ENCODE measurements at regions not wholly inside any gene's neighbourhood (a gene's known extent, or its start where the extent isn't known, plus 50 kb on each side); places are given as distances from the start of the nearest gene placed in this dataset.
"Not testable (repeated sequence)": the region's sequence is repeated elsewhere in the genome, so short reads cannot be mapped to it uniquely, and the experiment has no call there.

DNA sequence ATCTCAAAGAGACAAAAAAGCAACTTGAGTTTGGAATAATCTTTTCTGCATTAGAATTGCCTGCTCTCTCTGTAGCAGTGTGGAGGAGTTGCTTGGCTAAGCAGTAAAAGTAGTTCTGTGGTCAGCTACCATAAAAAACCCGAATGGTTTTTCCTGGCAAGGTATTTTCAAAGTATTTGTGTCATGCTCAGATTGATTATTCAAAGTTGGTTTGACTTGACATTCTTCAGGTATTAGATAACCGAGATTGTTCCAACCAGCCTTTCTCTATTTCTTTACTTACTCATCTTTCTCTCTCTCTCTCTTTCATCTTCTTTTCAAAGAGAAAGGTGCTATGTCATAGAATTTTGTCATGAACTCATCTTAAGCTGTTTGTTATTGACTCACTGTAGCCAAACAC lies 404.9 kb downstream of the CPS1 start:
- no peak for DNase-seq (ENCODE audit: low read depth)

DNA sequence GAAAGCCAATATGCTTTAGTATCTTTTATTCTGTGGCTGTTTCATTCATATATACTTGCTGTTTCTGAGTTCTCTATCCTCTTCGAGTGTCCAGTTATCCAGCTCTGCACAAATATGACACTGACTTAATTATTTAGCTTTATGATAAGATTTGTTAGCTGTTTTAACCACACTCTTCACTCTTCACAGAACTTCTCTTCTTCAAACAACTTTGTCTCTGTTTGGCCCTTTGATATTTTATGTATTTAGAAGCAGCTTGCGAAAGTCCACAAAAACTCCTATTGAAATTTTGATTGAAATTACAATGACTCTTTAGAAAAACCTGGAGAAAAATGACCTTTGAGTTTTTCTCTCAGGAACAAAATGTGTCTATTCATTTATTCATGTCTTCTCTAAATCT lies 407.0 kb downstream of the CPS1 start:
- no peak for DNase-seq (ENCODE audit: low read depth)

DNA sequence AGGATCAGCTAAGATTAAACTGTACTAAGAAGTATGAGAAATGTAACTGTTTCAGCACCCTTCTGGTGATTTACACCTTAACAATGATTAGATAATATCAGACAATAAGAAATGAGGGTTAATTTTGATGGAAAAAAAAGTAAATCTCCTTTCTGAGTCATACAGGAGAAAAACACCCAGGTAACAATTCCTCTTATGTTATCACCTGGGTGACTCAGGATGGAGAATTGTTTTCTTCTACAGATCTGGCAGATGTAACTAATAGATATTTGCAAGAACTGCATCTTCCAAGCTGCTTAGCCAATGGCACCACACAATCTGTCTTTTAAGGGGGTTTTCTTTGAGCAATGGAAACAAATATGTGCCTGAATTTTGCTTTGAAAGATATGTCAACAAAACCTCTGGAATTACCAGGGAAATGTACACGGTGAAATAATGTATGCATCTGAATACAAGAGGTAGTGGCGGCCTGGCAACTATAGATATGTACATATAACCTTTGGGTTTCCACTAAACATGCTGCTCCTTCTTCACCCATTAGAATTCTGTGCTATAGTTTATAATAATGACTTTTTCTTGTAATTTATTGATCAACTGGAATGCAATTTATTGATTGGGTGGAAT lies 407.9 kb downstream of the CPS1 start:
- no peak for DNase-seq (ENCODE audit: low read depth)

DNA sequence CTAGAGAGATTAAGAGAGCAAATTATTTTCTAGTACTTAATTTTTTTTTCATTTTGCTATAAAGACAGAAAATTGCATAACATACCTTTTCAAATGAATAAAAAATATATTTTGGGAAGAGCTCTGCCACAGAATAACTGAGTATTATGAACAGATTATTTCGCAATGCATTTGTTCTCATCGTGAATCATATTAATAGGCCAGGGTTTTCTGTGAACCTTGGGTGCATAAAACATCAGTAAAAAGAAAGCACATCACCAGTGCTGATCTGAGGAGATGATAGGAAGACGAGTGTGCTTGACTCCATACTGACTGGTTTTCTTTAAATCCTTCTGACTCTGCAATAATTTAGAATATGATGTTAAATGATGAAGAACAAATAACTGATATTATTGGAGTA lies 409.1 kb downstream of the CPS1 start:
- no peak for DNase-seq (ENCODE audit: low read depth)

DNA sequence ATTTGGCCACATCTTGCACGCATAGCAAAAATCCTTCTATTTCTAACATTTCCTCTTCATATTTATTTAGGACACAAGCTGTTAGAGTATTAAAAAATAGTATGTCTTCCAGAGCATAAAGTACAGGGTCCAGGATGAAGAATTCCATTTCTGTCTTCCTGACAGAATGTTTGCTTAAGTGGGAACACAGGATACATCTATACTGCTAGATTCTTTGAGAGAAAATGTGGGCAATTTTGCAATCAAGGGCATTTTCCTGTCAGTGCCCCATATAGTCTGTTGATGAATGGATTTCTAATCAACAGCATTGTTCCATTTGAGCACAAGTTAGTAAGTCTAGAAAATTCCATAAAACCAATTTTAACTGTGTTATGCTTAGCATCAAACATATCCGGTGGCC lies 409.9 kb downstream of the CPS1 start:
- DNase-seq (ENCODE audit: low read depth), result no peak

DNA sequence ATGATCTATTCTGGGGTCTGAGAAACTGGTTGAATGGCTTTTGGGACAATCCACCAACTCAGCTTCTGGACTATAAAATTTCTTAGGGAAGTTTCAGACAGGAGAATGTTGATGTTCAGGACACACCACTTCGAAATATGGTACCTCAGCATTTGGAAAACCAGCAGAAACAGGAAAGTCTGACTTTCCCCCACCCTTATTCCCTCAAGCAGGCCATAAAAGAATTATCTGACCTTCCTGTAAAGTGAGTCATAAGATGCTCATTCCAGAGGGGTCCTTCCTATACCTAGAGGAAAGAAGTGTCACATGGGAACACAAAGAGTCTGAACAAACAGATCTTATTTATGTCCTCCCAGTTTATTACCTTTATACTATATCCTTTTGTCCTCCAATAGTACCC lies 415.0 kb downstream of the CPS1 start:
- no peak for DNase-seq (ENCODE audit: low read depth)

DNA sequence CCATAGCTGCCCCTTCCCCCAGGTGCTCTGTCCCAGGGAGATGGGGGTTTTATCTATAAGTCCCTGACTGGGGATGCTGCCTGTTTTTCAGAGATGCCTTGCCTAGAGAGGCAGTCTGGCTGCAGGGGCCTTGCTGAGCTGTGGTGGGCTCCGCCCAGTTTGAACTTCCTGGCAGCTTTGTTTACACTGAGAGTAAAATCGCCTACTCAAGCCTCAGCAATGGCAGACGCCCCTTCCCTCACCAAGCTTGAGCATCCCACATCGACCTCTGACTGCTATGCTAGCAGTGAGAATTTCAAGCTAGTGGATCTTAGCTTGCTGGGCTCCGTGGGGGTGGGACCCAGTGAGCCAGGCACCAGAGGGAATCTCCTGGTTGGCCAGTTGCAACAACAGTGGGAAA lies 430.4 kb downstream of the CPS1 start:
- not testable (repeated sequence) for DNase-seq (ENCODE audit: low read depth)

DNA sequence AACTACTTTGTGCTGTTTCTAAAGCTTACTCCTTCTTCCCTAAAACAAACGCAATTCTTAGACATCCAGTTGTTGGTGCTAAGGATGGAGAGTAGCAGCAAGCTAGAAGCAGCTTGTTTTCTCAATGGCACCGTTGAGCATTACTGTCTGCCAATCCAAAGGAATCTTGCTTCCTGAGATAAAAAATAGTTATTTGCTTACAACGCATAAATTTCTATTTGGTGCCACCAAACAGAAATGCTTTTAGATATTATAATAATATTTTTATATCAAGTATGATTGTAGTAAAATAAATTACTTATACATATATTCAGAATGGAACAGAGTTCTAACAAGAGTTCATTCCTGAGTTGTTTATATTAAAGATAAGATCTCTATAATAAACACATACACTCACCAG lies 434.7 kb downstream of the CPS1 start:
- DNase-seq (ENCODE audit: low read depth), result no peak

DNA sequence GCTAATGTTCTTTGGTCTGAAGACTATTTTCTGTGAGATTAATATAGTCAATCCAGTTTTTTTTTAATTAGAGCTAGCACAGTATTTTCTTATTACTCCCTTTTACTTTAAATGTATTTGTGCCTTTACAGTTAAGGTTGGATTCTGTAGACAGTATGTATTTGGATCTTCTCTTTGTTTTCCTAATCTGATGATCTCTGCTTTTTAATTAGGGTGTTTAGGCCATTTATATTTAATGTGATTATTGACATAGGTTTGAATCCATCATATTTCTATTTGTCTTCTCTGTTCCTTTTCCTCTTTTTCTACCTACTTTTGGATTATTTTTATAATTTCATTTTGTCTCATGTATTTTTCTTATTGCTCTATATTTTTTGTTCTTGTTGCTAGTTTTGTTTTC lies 437.7 kb downstream of the CPS1 start:
- DNase-seq (ENCODE audit: low read depth), result no peak

DNA sequence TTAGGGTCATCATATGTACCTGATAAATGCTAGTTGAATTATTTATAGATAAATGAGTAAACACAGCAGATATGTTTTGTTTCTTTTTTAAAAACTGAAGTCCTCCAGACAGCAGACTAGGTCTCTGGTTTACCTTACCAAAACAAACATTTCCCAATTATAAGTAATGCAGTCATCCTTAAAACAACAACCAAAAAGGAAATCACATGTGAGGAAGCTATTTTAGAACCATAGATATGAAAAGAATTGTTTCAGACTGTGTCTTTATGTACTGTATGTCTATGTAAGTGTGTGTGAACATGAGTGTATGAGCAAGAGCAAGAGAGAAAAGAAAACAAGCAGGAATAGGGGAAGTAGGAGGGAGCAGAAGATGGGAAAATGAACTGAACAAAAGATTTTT lies 441.0 kb downstream of the CPS1 start:
- DNase-seq (ENCODE audit: low read depth), result no peak

DNA sequence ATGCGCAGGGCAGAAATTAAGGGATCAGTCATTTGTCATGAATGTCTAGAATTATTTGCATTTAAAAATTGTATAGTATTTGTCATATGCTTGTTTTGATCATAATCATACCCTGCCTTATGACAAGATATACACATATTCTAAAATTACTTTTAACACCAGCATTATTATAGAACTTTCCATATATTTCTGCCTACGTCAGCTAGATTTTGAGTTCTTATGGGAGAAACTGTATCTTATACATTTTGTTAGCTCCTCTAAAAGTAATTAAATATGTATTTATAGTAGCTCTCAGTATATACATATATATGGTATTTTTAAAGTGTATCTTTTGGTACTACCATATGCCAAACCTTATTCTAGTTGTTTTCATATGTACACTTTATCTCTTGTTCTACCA lies 441.9 kb downstream of the CPS1 start:
- no peak for DNase-seq (ENCODE audit: low read depth)

DNA sequence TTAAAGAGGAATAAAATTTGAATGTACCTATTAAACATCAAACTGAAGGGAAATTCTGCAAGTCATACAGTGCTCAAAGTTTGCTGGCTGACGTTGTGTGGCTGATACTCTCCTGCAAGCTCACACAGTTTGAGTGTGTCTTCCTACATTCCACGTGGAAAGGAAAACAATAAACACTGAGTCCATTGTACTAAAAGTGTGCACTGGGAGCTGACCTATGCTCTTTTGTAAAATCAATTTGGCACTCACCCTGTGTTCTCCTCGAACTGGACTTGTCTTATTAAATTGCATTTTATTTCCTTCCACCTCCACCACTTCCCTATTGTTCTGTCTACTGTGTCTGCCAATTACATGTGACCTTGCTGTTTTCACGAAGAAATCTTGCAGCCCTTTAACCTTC lies 458.0 kb downstream of the CPS1 start:
- DNase-seq (ENCODE audit: low read depth), result no peak

DNA sequence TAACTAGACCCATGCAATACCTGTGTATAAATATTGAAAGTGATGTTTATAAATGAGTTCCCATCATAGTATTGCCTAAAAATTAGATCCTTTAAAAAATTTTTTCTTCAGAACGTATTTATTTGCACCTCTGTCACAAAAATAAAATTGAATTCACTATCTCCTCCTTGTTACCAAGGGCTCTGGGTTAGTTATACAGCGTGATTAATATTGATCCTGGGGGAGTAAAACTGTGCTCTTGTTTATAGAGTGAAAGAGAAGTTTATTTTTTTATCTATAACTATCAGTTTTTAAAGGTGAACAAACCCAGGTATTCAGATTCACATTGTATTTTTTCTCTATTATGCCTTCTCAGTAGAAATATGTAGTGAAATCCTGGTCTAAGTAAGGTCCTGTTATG lies 458.5 kb downstream of the CPS1 start:
- DNase-seq (ENCODE audit: low read depth), result no peak

DNA sequence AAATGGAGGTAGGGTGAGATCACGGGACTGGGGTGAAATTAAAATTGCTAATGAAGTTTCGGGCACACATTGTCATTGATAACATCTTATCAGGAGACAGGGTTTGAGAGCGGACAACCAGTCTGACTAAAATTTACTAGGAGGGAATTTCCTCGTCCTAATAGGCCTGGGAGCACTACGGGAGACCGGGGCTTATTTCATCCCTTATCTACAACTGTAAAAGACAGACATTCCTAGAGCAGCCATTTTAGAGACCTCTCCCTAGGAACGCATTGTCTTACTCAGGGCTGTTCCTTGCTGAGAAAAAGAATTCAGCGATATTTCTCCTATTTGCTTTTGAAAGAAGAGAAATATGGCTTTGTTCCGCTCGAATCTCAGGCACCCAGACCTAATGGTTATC lies 468.7 kb downstream of the CPS1 start:
- DNase-seq (ENCODE audit: low read depth), result not testable (repeated sequence)

DNA sequence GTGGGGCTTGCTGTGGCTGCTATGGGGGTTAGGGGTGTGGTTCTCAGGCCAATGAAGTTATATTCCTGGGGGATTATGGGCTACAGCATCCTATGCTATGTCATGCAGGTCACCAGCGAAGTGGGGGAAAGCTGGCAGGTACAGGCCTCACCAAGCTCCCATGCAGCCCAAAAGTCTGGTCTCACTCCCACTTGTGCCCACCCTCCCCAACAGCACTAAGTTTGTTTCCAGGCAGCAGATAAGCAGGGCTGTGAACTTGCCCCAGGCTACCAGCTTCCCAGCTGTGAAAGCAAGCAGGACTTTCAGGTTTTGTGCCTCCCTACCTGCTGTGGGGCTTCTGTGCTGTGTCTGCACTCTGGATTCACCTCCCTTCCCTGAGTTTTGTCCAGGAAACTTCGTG lies 469.7 kb downstream of the CPS1 start:
- no peak for DNase-seq (ENCODE audit: low read depth)

DNA sequence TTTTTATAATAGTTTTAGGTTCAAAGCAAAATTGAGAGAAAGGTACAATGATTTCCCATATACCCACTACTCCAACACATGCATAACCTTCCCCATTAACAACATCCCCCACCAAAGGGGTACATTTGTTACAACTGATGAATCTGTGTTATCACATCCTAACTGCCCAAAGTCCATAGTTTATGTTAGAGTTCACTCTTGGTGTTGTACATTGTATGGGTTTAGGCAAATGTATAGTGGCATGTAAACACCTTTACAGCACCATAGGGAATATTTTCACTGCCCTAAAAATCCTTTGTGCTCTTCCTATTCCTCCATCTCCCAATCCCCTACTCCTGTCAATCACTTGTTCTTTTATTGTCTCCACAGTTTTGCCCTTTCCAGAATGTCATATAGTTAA lies 471.6 kb downstream of the CPS1 start:
- DNase-seq (ENCODE audit: low read depth), result no peak

DNA sequence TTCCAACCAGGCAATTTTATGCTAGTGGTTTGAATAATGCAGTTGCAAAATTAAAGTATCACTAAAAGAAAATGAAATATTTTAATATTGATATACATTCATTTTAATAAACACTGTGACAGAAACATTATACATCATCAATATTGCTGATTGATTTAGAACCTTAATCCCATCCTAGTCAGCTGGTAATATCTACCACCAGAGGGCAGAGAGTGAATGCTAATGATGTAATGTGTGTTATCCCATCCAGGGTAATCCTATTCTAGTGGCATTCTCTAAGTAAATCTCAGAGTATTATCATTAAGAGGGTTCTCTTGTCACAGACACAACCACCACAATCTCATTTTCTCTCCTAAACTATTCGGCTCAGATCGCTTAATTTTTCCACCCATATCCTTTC lies 477.4 kb downstream of the CPS1 start:
- no peak for DNase-seq (ENCODE audit: low read depth)

DNA sequence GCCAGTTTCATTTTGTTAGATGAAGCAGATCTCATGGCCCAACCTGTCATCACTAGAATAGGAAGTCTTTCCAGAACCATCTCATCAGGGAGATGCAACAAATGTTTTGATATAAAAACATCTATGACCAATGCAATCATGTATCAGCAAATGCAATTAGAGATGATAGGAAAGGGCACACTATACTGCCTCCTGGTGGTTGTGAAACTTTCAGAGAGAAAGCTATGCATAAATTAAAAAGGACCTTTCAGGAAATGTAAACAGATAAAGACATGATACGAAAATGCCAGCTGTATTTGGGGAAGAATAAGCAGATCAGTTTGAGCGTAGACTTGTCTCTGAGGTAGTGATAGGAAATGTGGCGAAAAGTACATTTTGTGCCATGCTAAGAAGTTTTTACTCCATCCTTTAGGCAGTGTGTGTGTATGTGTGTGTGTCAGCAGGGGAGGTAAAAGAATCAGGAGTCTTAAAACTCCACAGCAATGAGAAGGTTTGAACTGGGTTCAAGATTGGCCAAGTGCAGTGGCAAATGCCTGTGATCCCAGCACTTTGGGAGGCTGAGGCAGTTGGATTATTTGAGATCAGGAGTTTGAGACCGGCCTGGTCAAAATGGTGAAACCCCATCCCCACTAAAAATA lies 479.3 kb downstream of the CPS1 start:
- no peak for DNase-seq (ENCODE audit: low read depth)

DNA sequence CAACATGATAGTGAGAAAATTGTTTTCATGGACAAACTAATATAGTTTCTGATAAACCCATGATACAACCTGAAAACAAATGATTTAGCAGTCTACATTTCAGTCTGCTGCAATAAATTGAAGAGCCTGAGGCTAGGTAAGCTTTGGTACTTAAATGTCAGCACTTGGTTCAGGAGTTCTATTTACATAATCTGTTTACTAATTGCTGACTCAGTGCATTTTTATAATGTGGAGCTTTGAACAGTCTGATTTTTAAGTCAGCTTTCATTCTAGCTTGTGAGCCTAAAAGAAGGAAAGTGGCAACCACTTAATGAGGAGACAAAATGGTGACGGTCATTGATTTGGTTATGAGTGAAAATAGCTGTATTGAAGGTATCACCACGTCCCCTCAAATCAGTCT lies 488.6 kb downstream of the CPS1 start:
- DNase-seq (ENCODE audit: low read depth), result no peak

DNA sequence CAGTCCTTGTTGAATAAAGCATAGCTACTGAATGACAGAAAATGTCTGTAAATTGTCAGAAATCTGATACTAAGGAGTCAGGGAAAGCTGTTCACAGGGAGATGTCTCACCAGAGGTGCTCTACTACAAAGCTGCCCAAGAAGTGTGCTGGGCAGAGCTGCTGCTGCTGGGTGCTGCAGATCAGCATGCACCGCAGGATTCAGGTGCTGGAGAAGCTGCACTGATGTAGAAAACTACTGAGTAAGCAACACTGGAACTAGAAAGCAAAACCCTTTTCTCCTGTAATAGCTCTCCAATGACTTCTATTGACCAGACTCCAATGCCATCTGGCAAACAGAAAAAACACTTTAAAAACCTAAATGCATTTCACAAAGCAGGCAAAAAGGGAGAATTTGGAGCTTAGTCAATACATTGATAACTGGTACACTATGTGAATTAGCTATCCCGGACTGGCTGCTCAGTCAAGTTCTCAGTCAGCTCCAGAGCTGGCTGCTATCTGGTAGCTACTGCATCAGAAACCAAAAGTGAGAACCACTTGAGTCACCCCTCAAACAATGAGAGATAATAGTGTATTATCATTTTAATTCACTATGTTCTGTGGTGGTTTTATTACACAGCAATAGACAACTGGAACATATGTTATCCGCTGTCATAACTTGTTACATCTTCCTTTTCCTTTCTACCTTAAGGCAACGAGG lies 493.1 kb downstream of the CPS1 start:
- no peak for DNase-seq (ENCODE audit: low read depth)

DNA sequence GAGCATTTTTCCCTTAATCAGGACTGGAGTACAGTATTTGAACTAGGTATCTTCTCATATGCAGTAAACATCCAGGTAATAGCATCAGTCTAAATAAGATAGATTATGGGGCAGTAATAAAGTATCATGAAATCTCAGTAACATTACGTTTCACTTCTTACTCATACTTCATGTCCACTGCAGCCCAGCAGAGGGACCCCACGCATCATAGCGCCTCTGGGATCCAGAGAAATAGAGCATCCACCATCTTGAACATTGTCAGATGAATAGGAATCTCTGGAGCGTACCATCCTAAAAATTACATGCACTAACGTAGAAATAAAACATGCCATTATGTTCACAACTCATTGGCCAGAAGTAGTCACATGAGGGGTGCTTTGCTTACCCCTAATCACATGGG lies 499.0 kb downstream of the CPS1 start:
- DNase-seq (ENCODE audit: low read depth), result no peak

DNA sequence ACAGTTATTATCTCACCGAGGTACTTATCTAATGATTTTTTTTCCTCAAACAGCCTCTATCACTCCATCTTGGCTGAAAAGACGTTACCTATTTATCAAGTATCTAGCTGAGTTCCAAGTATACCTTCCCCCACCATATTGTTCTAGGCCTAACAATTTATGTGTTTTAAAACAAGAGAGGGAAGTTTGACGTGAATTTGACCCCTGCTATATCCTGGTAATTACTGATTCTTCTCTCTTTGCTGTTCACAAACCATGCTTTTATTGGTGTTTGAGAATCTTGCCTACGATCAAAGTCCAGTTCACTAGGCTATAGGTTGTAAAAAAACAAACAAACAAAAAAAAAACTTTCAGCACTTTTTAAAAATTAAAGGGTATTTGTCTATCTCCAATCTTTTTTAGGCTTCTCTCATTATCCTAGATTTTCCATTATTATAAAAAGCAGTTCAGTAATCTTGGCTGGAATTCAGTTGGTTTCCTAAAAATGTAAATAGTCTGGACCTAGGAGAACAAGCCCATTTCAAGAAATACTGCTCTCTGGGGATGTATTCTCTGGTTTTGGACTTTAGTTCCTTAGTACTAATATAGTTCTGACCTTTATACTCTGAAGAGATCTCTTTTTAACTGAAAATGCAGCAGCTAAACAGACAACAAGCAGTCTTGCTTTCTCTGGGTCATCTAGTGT lies 505.4 kb downstream of the CPS1 start:
- no peak for DNase-seq (ENCODE audit: low read depth)

DNA sequence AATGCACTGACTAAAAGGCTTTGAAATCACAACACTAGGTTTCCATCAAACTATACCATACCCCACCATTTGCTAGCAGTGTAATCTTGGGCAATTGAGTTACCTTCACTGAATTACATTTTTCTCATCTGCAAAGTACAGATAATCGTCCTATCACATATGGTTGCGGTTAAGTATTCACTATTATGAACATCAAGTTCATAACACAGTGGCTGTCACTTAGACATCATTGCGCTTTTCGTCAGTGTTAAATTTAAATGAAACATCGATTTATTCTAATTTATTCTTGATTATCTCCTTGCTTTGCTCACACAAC lies 505.9 kb downstream of the CPS1 start:
- no peak for DNase-seq (ENCODE audit: low read depth)

Measured in fibroblast of gingiva (primary cell).